NCI-H446 treated with DMSO at 0.1 percent for 48 hours (cell line): ENCODE measurements at regions not wholly inside any gene's neighbourhood (a gene's known extent, or its start where the extent isn't known, plus 50 kb on each side); places are given as distances from the start of the nearest gene placed in this dataset.

Experiments used
- DNase-seq: peaks from one replicate; lab custom pipeline; 2025; lab: John Stamatoyannopoulos, UW

GRCh38 chr2:185891403-185891802 lies 152.8 kb downstream of the FSIP2 start:
- DNase-seq, result no peak

GRCh38 chr2:185891804-185892411 lies 153.3 kb downstream of the FSIP2 start:
- DNase-seq, result no peak

- no peak for DNase-seq
Observed at GRCh38 chr2:185892484-185892883, 153.9 kb downstream of the FSIP2 start.

GRCh38 chr2:185894223-185894622 lies 155.6 kb downstream of the FSIP2 start:
- no peak for DNase-seq

GRCh38 chr2:185895828-185896693 lies 157.5 kb downstream of the FSIP2 start:
- no peak for DNase-seq

GRCh38 chr2:185899366-185899765 lies 160.8 kb downstream of the FSIP2 start:
- DNase-seq, result no peak

GRCh38 chr2:185919155-185919554 lies 180.6 kb downstream of the FSIP2 start:
- peak; percentile 24 for DNase-seq

GRCh38 chr2:185921048-185921756 lies 182.6 kb downstream of the FSIP2 start:
- DNase-seq, result no peak

GRCh38 chr2:185934232-185934631 lies 195.6 kb downstream of the FSIP2 start:
- DNase-seq, result no peak

- no peak for DNase-seq
Observed at GRCh38 chr2:185939858-185940257, 201.3 kb downstream of the FSIP2 start.

GRCh38 chr2:185942855-185943254 lies 204.3 kb downstream of the FSIP2 start:
- DNase-seq, result no peak

- no peak for DNase-seq
Observed at GRCh38 chr2:185947722-185948121, 209.1 kb downstream of the FSIP2 start.

- DNase-seq, result no peak
Observed at GRCh38 chr2:185952100-185952499, 213.5 kb downstream of the FSIP2 start.

GRCh38 chr2:185954389-185954788 lies 215.8 kb downstream of the FSIP2 start:
- no peak for DNase-seq

GRCh38 chr2:185955050-185955449 lies 216.4 kb downstream of the FSIP2 start:
- DNase-seq, result no peak

GRCh38 chr2:185967335-185967734 lies 228.7 kb downstream of the FSIP2 start:
- DNase-seq, result no peak

- no peak for DNase-seq
Observed at GRCh38 chr2:185970148-185970852, 231.7 kb downstream of the FSIP2 start.

- DNase-seq, result no peak
Observed at GRCh38 chr2:185978634-185979407, 240.2 kb downstream of the FSIP2 start.

GRCh38 chr2:185979546-185980071 lies 241.0 kb downstream of the FSIP2 start:
- DNase-seq, result no peak

GRCh38 chr2:185980944-185981343 lies 242.3 kb downstream of the FSIP2 start:
- no peak for DNase-seq

GRCh38 chr2:185984670-185985069 lies 246.1 kb downstream of the FSIP2 start:
- DNase-seq, result no peak
